ENCODE measurements at regions not wholly inside any gene's neighbourhood (a gene's known extent, or its start where the extent isn't known, plus 50 kb on each side); places are given as distances from the start of the nearest gene placed in this dataset.

DNA sequence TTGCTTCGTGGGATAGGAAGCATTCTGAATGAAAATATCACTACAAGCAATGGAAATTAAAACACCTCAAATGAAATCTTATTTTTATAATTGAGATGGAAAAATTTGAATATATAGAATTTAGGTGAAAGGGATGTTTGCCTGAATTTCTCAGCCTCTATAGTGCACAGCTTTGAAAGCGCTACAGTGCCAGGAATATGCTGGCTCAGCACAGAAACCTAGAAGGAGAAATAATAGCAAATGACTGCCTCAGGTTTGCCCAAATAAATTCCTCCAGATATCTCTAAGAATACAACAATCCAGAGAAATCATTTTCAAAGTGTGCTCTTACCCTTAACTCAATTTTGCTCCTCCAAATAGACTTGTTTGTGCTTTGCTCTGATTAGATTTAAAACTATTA is 141.1 kb upstream of the ZNF385D start:
- TF ChIP-seq, protein P1, sequence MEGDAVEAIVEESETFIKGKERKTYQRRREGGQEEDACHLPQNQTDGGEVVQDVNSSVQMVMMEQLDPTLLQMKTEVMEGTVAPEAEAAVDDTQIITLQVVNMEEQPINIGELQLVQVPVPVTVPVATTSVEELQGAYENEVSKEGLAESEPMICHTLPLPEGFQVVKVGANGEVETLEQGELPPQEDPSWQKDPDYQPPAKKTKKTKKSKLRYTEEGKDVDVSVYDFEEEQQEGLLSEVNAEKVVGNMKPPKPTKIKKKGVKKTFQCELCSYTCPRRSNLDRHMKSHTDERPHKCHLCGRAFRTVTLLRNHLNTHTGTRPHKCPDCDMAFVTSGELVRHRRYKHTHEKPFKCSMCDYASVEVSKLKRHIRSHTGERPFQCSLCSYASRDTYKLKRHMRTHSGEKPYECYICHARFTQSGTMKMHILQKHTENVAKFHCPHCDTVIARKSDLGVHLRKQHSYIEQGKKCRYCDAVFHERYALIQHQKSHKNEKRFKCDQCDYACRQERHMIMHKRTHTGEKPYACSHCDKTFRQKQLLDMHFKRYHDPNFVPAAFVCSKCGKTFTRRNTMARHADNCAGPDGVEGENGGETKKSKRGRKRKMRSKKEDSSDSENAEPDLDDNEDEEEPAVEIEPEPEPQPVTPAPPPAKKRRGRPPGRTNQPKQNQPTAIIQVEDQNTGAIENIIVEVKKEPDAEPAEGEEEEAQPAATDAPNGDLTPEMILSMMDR (IDR thresholded peaks at IDR 0.05; ENCODE audit: control insufficient read depth, extremely low read depth, insufficient read depth), result no peak
- H3K4me3 ChIP-seq (ENCODE audit: low read depth, low read length), result no peak overlapping the region
- DNase-seq (ENCODE audit: low read depth), result no peak

- TF ChIP-seq, protein P1 (IDR thresholded peaks at IDR 0.05; ENCODE audit: control insufficient read depth, extremely low read depth, insufficient read depth), result no peak
- no peak overlapping the region for H3K4me3 ChIP-seq (ENCODE audit: low read depth, low read length)
- no peak for DNase-seq (ENCODE audit: low read depth)
Observed at GRCh38 chr3:21893242-21893641, 142.2 kb upstream of the ZNF385D start.

DNA sequence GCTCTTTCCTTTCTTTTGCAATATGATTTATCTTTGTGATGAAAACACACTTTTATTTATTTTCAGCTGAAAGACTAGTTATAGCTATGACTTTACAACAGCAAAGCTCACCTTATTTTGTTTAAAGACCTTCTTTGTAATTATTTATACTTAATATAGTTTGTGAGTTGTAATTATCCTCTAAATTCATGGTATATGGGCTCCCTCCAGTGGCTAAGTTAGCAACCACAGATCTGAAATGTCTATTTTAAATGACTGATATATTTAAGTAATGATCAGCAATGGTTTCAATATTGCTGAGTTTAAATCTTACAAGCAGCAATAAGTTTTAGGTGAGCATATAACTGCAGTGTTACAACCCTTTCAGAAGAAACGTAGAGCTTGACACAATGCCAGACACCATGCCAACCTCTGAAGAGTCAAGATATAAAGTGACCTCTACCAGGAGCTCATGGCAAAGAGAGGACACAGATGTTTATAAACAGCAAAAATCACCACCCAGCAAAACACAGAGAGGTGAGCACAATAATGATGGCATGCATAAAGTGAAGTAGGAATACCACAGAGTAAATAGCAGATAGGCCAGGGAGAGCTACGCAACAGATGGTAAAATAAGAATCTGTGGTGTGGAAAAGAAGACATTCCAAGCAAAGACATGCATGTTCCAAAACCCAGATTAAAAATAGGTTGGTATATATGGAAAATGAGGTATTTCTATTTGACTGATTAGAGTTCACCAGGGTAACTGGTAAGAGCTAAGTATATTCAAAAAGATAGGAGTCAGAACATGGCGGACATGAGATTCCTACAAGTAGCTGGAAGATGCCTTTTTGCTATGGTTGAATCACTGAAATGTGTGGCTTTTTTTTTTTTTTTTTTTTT is 143.7 kb upstream of the ZNF385D start:
- no peak overlapping the region for H3K4me3 ChIP-seq (ENCODE audit: low read depth, low read length)
- DNase-seq (ENCODE audit: low read depth), result no peak
- TF ChIP-seq, protein P1 (IDR thresholded peaks at IDR 0.05; ENCODE audit: control insufficient read depth, extremely low read depth, insufficient read depth), result peak; percentile 62

DNA sequence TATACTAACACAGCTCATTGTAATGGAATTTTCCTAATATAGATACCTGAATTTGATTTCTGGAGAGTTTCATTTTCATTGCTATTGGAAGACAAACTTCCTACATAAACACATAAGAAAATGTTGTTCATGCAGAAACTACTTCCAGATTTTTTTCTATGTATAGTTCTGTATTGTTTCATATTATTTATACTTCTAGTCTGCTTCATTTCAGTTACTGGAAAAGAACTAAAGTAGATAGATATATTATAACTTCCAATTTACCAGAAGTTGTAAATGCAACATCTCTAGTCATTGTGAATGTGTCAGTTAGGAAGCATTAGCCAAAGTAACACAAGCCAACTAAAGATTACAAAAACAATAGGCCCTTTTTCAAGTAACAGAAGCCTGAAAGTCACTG is 147.3 kb upstream of the ZNF385D start:
- no peak for DNase-seq (ENCODE audit: low read depth)
- no peak overlapping the region for H3K4me3 ChIP-seq (ENCODE audit: low read depth, low read length)
- TF ChIP-seq, protein P1 (IDR thresholded peaks at IDR 0.05; ENCODE audit: control insufficient read depth, extremely low read depth, insufficient read depth), result no peak

- H3K4me3 ChIP-seq (ENCODE audit: low read depth, low read length), result no peak overlapping the region
- DNase-seq (ENCODE audit: low read depth), result no peak
- TF ChIP-seq, protein P1 (IDR thresholded peaks at IDR 0.05; ENCODE audit: control insufficient read depth, extremely low read depth, insufficient read depth), result no peak
Observed at GRCh38 chr3:21901484-21901883, 150.5 kb upstream of the ZNF385D start.

DNA sequence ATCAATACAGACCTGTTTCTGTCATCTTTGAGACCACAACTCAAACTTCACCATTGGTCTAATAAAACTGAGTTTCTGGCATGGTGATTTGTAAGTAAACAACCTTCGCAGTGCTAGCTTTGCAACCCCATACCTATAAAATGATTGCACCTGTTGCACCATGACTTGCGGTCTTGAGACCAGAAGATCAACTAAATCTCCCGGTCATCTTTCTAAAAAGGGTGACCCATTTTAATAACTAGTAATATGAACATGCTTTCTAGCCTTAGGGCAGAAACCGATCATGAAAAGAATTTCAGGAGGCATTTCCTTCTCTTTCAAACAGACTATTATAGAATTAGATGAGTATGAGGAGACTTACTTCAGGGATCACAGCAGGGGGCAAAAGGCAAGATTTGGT is 151.9 kb upstream of the ZNF385D start:
- TF ChIP-seq, protein P1 (IDR thresholded peaks at IDR 0.05; ENCODE audit: control insufficient read depth, extremely low read depth, insufficient read depth), result no peak
- H3K4me3 ChIP-seq (ENCODE audit: low read depth, low read length), result no peak overlapping the region
- DNase-seq (ENCODE audit: low read depth), result no peak

GRCh38 chr3:21909096-21909495 is 158.1 kb upstream of the ZNF385D start:
- no peak overlapping the region for H3K4me3 ChIP-seq (ENCODE audit: low read depth, low read length)
- no peak for DNase-seq (ENCODE audit: low read depth)
- TF ChIP-seq, protein P1 (IDR thresholded peaks at IDR 0.05; ENCODE audit: control insufficient read depth, extremely low read depth, insufficient read depth), result no peak

Measured in LNCaP clone FGC (cell line).